C4-2B (cell line): ENCODE measurements at regions not wholly inside any gene's neighbourhood (a gene's known extent, or its start where the extent isn't known, plus 50 kb on each side); places are given as distances from the start of the nearest gene placed in this dataset.

Experiments used
- CTCF ChIP-seq: fragments of 450-650 bp; conservative IDR thresholded peaks from 2 replicates; pipeline ENCODE4 v1.5.1; 2017; ENCODE audit warnings: mild to moderate bottlenecking
- ZFX ChIP-seq: fragments of 450-650 bp; IDR thresholded peaks from 2 replicates; pipeline ENCODE4 v1.6.1; 2017

- TF ChIP-seq CTCF (no peak), ZFX (no peak)
Observed at GRCh38 chr1:79131626-79132025, 125.1 kb upstream of the ADGRL4 start.
